SK-N-MC (cell line): ENCODE measurements at regions not wholly inside any gene's neighbourhood (a gene's known extent, or its start where the extent isn't known, plus 50 kb on each side); places are given as distances from the start of the nearest gene placed in this dataset.

Source experiments
- DNase-seq: peaks from one replicate; pipeline ENCODE4 v3.0.0-alpha.2; 2011; ENCODE audit warnings: low read depth, low spot score
- H3K27ac ChIP-seq: fragments of 200-600 bp; sonication (generic); 2 replicates; pipeline ENCODE4 v1.5.1; 2016; ENCODE audit warnings: mixed run types
- H3K36me3 ChIP-seq: fragments of 200-600 bp; sonication (generic); 2 replicates; pipeline ENCODE4 v1.6.1; 2017; ENCODE audit warnings: antibody characterized with exemption, low read length, mixed read lengths; ENCODE audit not compliant: insufficient read depth
- H3K4me3 ChIP-seq: fragments of 200-600 bp; sonication (generic); 2 replicates; pipeline ENCODE4 v1.5.1; 2016
- H3K9ac ChIP-seq: fragments of 200-600 bp; sonication (generic); 2 replicates; pipeline ENCODE4 v1.8.0; 2017; ENCODE audit warnings: mixed run types, mixed read lengths; ENCODE audit not compliant: insufficient read length
- H3K9me3 ChIP-seq: fragments of 200-600 bp; sonication (generic); 2 replicates; pipeline ENCODE4 v1.6.1; 2017; ENCODE audit warnings: low read depth, mild to moderate bottlenecking, antibody characterized with exemption, low read length, moderate library complexity, mixed read lengths
- EZH2 ChIP-seq: fragments of 200-600 bp; sonication (generic); IDR thresholded peaks from one replicate; pipeline ENCODE4 v1.6.1; 2017; ENCODE audit warnings: antibody characterized with exemption
- FOXP2 ChIP-seq: optimal IDR thresholded peaks from 2 replicates; pipeline ENCODE3; 2011; ENCODE audit warnings: mild to moderate bottlenecking, moderate library complexity; ENCODE audit not compliant: insufficient read depth; ENCODE audit errors: extremely low read length, control extremely low read depth
- POLR2AphosphoS5 ChIP-seq: IDR thresholded peaks from 2 replicates; pipeline ENCODE4 v1.6.1; 2012; ENCODE audit warnings: mild to moderate bottlenecking, low read depth, low read length, borderline replicate concordance

GRCh38 chr11:22465620-22466019, 127.4 kb downstream of the SLC17A6 start:
- no peak overlapping the region for H3K27ac ChIP-seq
- no peaks in the 10 kb centered on the region for H3K9me3 ChIP-seq
- no peak overlapping the region for H3K9ac ChIP-seq
- no peaks in the 10 kb centered on the region for H3K36me3 ChIP-seq
- no peak for DNase-seq
- no peak for TF ChIP-seq EZH2
- TF ChIP-seq POLR2AphosphoS5, result no peak
- no peak overlapping the region for H3K4me3 ChIP-seq

GRCh38 chr11:22461626-22462025, 123.4 kb downstream of the SLC17A6 start:
- no peak for DNase-seq
- Histone ChIP-seq H3K27ac (no peak overlapping the region), H3K4me3 (no peak overlapping the region), H3K9ac (no peak overlapping the region), H3K36me3 (no peaks in the 10 kb centered on the region), H3K9me3 (no peaks in the 10 kb centered on the region)
- TF ChIP-seq FOXP2 (no peak), EZH2 (no peak), POLR2AphosphoS5 (no peak)

DNA sequence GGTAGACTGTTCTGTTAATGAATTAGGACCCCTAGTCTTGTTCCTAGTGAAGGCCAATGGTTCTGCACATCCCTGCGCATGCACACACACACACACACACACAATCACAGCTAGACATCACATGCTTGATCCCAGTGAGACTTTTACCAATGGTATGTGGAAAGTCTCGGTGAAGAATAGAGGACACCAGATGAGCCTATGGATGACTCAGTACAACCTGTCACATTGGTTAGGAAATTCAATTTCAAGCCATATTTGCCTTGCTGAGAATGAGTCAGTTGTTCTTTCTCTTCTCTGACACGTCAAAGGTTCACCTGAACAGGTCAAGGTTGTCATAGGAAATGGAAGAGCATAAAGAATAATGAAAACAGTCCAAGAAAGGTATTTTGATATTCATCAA, 122.0 kb downstream of the SLC17A6 start:
- no peaks in the 10 kb centered on the region for H3K9me3 ChIP-seq
- H3K27ac ChIP-seq, result no peak overlapping the region
- no peak overlapping the region for H3K9ac ChIP-seq
- DNase-seq, result no peak
- no peak for TF ChIP-seq POLR2AphosphoS5
- no peak overlapping the region for H3K4me3 ChIP-seq
- no peaks in the 10 kb centered on the region for H3K36me3 ChIP-seq

- no peaks in the 10 kb centered on the region for H3K9me3 ChIP-seq
These were observed 120.9 kb downstream of the SLC17A6 start for GRCh38 chr11:22459048-22459447.

GRCh38 chr11:22458161-22458560, 120.0 kb downstream of the SLC17A6 start:
- no peak overlapping the region for H3K9ac ChIP-seq
- H3K36me3 ChIP-seq, result no peaks in the 10 kb centered on the region
- TF ChIP-seq EZH2, result no peak
- no peak for TF ChIP-seq POLR2AphosphoS5
- no peak for TF ChIP-seq FOXP2
- no peak overlapping the region for H3K4me3 ChIP-seq
- no peak for DNase-seq
- H3K9me3 ChIP-seq, result no peaks in the 10 kb centered on the region
- no peak overlapping the region for H3K27ac ChIP-seq

More at GRCh38 chr11:22459048-22459447, 120.9 kb downstream of the SLC17A6 start:
- Histone ChIP-seq H3K36me3 (no peaks in the 10 kb centered on the region), H3K4me3 (no peak overlapping the region), H3K27ac (no peak overlapping the region), H3K9ac (no peak overlapping the region)
- no peak for DNase-seq
- TF ChIP-seq EZH2 (no peak), POLR2AphosphoS5 (no peak), FOXP2 (no peak)

- TF ChIP-seq POLR2AphosphoS5 (no peak), FOXP2 (no peak), EZH2 (no peak)
- no peak for DNase-seq
These were observed 119.0 kb downstream of the SLC17A6 start for GRCh38 chr11:22456993-22457762.

GRCh38 chr11:22454461-22455090, 116.4 kb downstream of the SLC17A6 start:
- Histone ChIP-seq H3K27ac (no peak overlapping the region), H3K9ac (no peak overlapping the region), H3K36me3 (no peaks in the 10 kb centered on the region), H3K9me3 (no peaks in the 10 kb centered on the region), H3K4me3 (no peak overlapping the region)
- DNase-seq, result no peak
- no peak for TF ChIP-seq POLR2AphosphoS5
- no peak for TF ChIP-seq FOXP2
- no peak for TF ChIP-seq EZH2

More at GRCh38 chr11:22456993-22457762, 119.0 kb downstream of the SLC17A6 start:
- H3K9me3 ChIP-seq, result no peaks in the 10 kb centered on the region
- H3K9ac ChIP-seq, result no peak overlapping the region
- no peak overlapping the region for H3K4me3 ChIP-seq
- H3K36me3 ChIP-seq, result no peaks in the 10 kb centered on the region
- H3K27ac ChIP-seq, result no peak overlapping the region

DNA sequence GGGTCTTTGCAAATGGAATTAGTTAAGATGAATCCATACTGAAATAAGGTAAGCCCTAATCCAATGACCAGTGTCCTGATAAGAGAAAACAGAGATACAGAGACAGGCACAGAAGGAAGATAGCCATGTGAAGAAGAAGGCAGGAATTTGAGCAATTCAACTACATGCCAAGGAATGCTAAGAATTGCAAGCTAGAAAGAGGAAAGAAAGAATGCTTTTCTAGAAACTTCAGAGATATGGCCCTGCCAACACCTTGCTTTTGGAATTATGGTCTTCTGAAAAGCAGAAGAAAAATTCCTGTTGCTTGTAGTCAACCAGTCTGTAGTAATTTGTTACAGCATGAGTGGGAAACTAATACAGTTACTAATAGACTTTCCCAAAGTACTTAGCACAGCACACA, 111.3 kb downstream of the SLC17A6 start:
- no peak overlapping the region for H3K4me3 ChIP-seq
- no peak overlapping the region for H3K27ac ChIP-seq
- no peaks in the 10 kb centered on the region for H3K36me3 ChIP-seq
- TF ChIP-seq EZH2 (no peak), FOXP2 (no peak), POLR2AphosphoS5 (no peak)
- H3K9ac ChIP-seq, result no peak overlapping the region
- DNase-seq, result no peak
- no peaks in the 10 kb centered on the region for H3K9me3 ChIP-seq

DNA sequence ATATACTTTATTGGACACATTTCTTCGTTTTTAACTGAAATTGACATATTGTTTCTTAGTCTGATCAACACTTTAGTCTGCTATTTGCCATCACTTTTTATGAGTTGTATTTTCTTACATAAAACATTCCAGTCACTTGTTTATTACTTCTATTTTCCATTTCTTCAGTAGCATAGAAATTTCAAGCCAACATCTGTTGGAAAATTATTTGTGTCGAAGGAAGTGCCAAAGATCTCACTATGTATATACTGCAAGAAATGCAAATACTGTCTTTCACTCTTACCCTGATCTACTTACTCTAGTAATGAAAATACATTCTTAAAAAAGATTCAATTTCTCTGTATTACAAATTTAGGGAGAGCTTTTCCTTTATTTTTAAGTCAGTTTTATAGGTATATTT, 105.9 kb downstream of the SLC17A6 start:
- DNase-seq, result no peak
- H3K9me3 ChIP-seq, result no peaks in the 10 kb centered on the region
- no peak for TF ChIP-seq EZH2
- no peak for TF ChIP-seq FOXP2
- TF ChIP-seq POLR2AphosphoS5, result no peak
- no peak overlapping the region for H3K9ac ChIP-seq
- H3K27ac ChIP-seq, result no peak overlapping the region
- H3K36me3 ChIP-seq, result no peaks in the 10 kb centered on the region
- H3K4me3 ChIP-seq, result no peak overlapping the region
